GM10248 (cell line): ENCODE measurements at regions not wholly inside any gene's neighbourhood (a gene's known extent, or its start where the extent isn't known, plus 50 kb on each side); places are given as distances from the start of the nearest gene placed in this dataset.
"Not testable (repeated sequence)": the region's sequence is repeated elsewhere in the genome, so short reads cannot be mapped to it uniquely, and the experiment has no call there.

Source experiments
- CTCF ChIA-PET: fragments of 300-600 bp; sonication (Branson Sonifier 250); formaldehyde crosslinking; extraction: SDS; loops from one replicate; lab custom pipeline; 2021; ENCODE audit warnings: antibody characterized with exemption; lab: Yijun Ruan, JAX
- POLR2A ChIA-PET: fragments of 350-650 bp; sonication (Branson Sonifier 250); formaldehyde crosslinking; extraction: SDS; loops from one replicate; lab custom pipeline; 2020; ENCODE audit warnings: antibody characterized with exemption; lab: Yijun Ruan, JAX
- DNase-seq: peaks from one replicate; pipeline ENCODE4 v3.0.0; 2012; ENCODE audit errors: extremely low spot score
- TF ChIP-seq, protein P1 (sequence below): IDR thresholded peaks from 2 replicates; pipeline ENCODE4 v1.5.1; 2012; ENCODE audit warnings: mild to moderate bottlenecking, low read depth; ENCODE audit errors: extremely low read depth, missing control alignments, control extremely low read depth

DNA sequence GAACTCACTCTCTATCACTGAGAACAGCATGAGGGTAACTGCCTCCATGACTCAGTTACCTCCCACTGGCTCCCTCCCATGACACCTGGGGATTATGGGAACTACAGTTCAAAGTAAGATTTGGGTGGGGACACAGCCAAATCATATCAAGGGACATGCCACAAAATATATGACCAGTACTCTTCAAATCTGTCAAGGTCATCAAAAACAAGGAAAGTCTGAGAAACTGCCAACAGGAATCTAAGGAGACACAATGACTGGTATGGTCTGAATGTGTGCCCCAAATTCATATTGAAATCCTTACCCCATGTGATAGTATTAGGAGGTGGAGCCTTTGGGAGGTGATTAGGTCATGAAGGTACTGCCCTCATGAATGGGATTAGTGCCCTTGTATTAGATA, 258.8 kb downstream of the TPBG start:
- TF ChIP-seq, protein P1, sequence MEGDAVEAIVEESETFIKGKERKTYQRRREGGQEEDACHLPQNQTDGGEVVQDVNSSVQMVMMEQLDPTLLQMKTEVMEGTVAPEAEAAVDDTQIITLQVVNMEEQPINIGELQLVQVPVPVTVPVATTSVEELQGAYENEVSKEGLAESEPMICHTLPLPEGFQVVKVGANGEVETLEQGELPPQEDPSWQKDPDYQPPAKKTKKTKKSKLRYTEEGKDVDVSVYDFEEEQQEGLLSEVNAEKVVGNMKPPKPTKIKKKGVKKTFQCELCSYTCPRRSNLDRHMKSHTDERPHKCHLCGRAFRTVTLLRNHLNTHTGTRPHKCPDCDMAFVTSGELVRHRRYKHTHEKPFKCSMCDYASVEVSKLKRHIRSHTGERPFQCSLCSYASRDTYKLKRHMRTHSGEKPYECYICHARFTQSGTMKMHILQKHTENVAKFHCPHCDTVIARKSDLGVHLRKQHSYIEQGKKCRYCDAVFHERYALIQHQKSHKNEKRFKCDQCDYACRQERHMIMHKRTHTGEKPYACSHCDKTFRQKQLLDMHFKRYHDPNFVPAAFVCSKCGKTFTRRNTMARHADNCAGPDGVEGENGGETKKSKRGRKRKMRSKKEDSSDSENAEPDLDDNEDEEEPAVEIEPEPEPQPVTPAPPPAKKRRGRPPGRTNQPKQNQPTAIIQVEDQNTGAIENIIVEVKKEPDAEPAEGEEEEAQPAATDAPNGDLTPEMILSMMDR, result no peak
- POLR2A ChIA-PET, result no interaction called here
- CTCF ChIA-PET, result no interaction called here
- no peak for DNase-seq

DNA sequence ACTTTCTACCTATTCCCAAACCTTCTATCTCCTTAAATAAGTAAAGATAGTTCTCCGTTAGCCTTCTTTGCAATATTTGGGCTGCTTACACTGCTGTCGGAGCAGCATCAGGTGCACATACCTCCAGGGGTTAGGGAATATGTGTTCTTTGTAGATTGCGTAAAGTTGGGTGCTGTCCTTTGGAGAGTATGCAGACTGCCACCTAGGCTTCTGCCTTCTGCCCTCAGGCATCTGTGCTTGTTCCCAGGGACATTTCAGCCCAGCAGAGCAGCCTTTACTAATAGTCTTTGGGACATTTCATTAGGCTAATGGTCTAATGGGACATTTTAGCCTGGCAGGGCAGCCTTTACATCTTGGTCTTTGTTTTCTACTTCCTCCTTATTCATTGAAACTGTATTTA, 260.6 kb downstream of the TPBG start:
- POLR2A ChIA-PET, result no interaction called here
- TF ChIP-seq, protein P1, result no peak
- CTCF ChIA-PET, result no interaction called here

DNA sequence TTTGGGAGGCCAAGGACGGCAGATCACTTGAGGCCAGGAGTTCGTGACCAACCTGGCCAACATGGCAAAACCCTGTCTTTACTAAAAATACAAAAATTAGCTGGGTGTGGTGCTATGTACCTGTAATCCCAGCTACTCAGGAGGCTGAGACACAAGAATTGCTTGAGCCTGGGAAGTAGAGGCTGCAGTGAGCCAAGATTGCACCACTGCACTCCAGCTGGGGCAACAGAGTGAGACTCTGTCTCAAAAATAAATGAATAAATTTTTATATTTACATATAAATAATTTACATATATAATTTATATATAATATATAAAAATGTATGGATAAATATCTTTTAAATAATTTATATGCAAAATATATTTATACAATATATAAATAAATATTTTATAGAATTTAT, 263.3 kb downstream of the TPBG start:
- DNase-seq, POLR2A ChIA-PET, CTCF ChIA-PET: not testable (repeated sequence)

More for the DNA sequence above, 260.6 kb downstream of the TPBG start:
- DNase-seq, result no peak

DNA sequence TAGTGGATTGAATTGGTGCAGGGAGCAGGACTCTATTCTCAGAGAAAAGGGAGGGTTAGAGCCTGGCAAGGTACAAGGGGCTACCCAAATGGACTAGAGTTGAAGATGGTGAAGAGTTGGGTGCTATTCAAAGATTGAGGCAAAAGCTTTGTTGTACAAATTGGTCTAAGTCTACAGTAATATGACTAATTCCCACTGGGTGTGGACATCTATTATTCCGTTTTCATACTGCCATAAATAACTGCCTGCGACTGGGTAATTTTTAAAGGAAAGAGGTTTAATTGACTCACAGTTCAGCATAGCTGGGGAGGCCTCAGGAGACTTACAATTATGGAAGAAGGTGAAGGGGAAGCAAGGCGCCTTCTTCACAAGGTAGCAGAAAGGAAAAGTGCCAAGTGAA, 266.3 kb downstream of the TPBG start:
- ChIA-PET CTCF (no interaction called here), POLR2A (no interaction called here)
- DNase-seq, result no peak
- TF ChIP-seq, protein P1, result no peak

DNA sequence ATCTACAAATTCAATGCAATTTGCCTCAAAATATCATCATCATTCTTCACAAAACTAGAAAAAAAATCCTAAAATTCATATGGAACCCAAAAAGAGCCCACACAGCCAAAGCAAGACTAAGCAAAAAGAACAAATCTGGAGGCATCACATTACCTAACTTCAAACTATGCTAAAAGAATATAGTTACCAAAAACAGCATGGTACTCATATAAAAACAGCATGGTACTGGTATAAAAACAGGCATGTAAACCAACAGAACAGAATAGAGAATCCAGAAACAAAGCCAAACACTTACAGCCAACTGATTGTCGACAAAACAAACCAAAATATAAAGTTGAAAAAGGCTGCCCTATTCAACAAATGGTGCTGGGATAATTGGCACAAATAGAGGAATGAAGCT, 278.1 kb downstream of the TPBG start:
- POLR2A ChIA-PET, result no interaction called here
- CTCF ChIA-PET, result no interaction called here
- no peak for DNase-seq
- TF ChIP-seq, protein P1, result no peak

DNA sequence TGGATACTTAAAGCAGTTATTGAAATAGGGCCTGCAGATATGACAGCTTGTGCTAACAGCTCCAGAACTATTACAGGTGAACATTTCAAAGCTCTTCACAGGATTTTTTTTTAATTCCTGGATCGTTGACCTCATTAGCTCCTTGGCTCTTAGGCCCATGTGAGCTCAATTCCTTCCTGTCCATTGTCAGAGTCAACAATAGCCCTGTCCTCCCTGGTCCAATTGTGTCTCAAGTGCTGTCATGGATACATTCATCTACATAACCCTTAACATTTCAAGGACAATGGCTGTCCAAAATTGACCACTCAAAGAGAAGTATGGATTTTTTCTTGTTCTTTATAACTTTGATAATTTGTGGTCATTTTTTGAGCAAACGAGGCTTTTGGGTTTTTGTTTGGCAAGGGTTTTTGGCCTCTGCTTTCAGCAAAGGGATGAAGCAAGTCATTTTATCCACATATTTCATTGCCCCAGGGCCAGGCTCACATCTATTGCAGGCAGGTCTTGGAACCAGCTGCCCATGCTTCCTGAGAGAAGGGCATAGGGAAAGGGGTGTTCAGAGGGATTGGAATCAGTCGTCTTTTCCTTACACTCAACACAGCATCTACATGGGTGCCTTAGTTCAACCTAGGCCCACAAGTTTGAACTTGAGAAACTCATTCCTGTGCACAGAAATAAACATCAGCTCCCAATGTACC, 282.1 kb downstream of the TPBG start:
- CTCF ChIA-PET, result interaction anchor here (0.7 to 4.6 kb wide), 3 partner anchors 10 to 54 kb away, joined by 3 to 21 read pairs (median 3); no protein-coding TSS in a partner anchor
- no peak for DNase-seq
- POLR2A ChIA-PET, result no interaction called here
- TF ChIP-seq, protein P1, result no peak

DNA sequence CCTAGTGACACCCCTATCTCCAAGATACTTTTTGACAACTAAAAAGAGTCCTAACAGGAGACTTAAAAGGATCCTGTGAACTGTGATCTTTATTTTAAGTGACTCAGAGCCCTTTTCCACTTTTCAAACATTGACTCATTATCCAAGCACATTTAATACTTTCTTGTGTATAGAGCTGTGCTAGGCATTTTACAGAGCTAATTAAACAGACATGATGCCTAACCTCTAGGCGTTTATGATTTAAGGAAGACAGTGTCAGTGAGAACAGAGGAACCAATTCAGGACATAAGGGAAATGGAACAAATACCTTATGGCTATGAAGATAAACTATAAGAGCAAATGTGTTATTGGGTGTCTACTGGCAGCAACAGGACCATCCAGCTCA, 282.6 kb downstream of the TPBG start:
- ChIA-PET CTCF (interaction anchor here (4.6 kb wide), 1 partner anchor 9 kb away, joined by 21 read pairs; no protein-coding TSS in a partner anchor), POLR2A (no interaction called here)
- DNase-seq, result no peak
- TF ChIP-seq, protein P1, result no peak
